ENCODE measurements at regions not wholly inside any gene's neighbourhood (a gene's known extent, or its start where the extent isn't known, plus 50 kb on each side); places are given as distances from the start of the nearest gene placed in this dataset.

- TF ChIP-seq CTCF (IDR thresholded peaks at IDR 0.05) (no peak), POLR2A (IDR thresholded peaks at IDR 0.05) (no peak)
Observed at GRCh38 chr2:60091894-60092293, 461.6 kb downstream of the BCL11A start.
